IMR-90 (cell line): ENCODE measurements at regions not wholly inside any gene's neighbourhood (a gene's known extent, or its start where the extent isn't known, plus 50 kb on each side); places are given as distances from the start of the nearest gene placed in this dataset.

Source experiments
- ATAC-seq: fragments of 200-7000 bp; cut with Tn5 transposase; 2 replicates; pipeline ENCODE4 v1.9.1; 2020; ENCODE audit warnings: low read depth, mild to moderate bottlenecking, moderate library complexity
- BruUV-seq: library from RNA; stranded (reverse); fragments of 400-500 nt; replicated peaks from 2 replicates; lab custom pipeline; 2021; lab: Mats Ljungman, UMichigan
- CTCF ChIA-PET: fragments of 300-600 bp; formaldehyde crosslinking; extraction: SDS; loops from one replicate; lab custom pipeline; 2021; ENCODE audit warnings: antibody characterized with exemption; lab: Yijun Ruan, JAX
- POLR2A ChIA-PET: fragments of 300-600 bp; sonication (Branson Sonifier 250); formaldehyde crosslinking; loops from one replicate; lab custom pipeline; 2022; ENCODE audit warnings: antibody characterized with exemption; ENCODE audit not compliant: unreplicated experiment; lab: Charles Lee
- DNase-seq: peaks from one replicate; pipeline ENCODE4 v3.0.0; 2013
- H2AFZ ChIP-seq: replicated peaks from 2 replicates; pipeline ENCODE3; 2013; ENCODE audit warnings: low read length, mild to moderate bottlenecking; ENCODE audit not compliant: poor library complexity
- H2AK5ac ChIP-seq: 2 replicates; pipeline ENCODE4 v1.6.1; 2013; ENCODE audit warnings: low read depth, low read length, inconsistent platforms
- H2AK9ac ChIP-seq: replicated peaks from 2 replicates; pipeline ENCODE3; 2013; ENCODE audit warnings: mild to moderate bottlenecking, low read depth, low read length, moderate library complexity; ENCODE audit not compliant: poor library complexity
- H2BK120ac ChIP-seq: 2 replicates; pipeline ENCODE4 v1.6.1; 2013; ENCODE audit warnings: low read depth, low read length, inconsistent platforms
- H2BK15ac ChIP-seq: 3 replicates; pipeline ENCODE4 v1.6.1; 2013; ENCODE audit warnings: low read depth, low read length, inconsistent platforms
- H2BK20ac ChIP-seq: 2 replicates; pipeline ENCODE4 v1.6.1; 2013; ENCODE audit warnings: low read depth, mild to moderate bottlenecking, inconsistent platforms, low read length, moderate library complexity
- H2BK5ac ChIP-seq: 2 replicates; pipeline ENCODE4 v1.6.1; 2013; ENCODE audit warnings: mild to moderate bottlenecking, low read depth, low read length, inconsistent platforms; ENCODE audit not compliant: poor library complexity, severe bottlenecking
- H3K14ac ChIP-seq: replicated peaks from 2 replicates; pipeline ENCODE4 v1.6.1; 2013; ENCODE audit warnings: low read depth, low read length, inconsistent platforms
- H3K18ac ChIP-seq: 2 replicates; pipeline ENCODE4 v1.6.1; 2013; ENCODE audit warnings: low read depth, low read length, control low read depth
- H3K23ac ChIP-seq: 2 replicates; pipeline ENCODE4 v1.6.1; 2013; ENCODE audit warnings: low read depth, low read length, inconsistent platforms
- H3K27ac ChIP-seq: 2 replicates; pipeline ENCODE4 v1.5.1; 2013; ENCODE audit warnings: mild to moderate bottlenecking, control low read depth, low read length; ENCODE audit not compliant: insufficient read depth
- H3K27me3 ChIP-seq: 2 replicates; pipeline ENCODE4 v1.6.1; 2013; ENCODE audit warnings: low read length; ENCODE audit not compliant: control insufficient read depth, insufficient read depth
- H3K36me3 ChIP-seq: 2 replicates; pipeline ENCODE4 v1.6.1; 2013; ENCODE audit warnings: low read length, mixed read lengths; ENCODE audit not compliant: control insufficient read depth, insufficient read depth
- H3K4ac ChIP-seq: 2 replicates; pipeline ENCODE4 v1.6.1; 2013; ENCODE audit warnings: low read depth, low read length, inconsistent platforms
- H3K4me1 ChIP-seq: 2 replicates; pipeline ENCODE4 v1.6.1; 2013; ENCODE audit warnings: low read length, mixed read lengths; ENCODE audit not compliant: control insufficient read depth, insufficient read depth
- H3K4me2 ChIP-seq: 2 replicates; pipeline ENCODE4 v1.6.1; 2013; ENCODE audit warnings: low read depth, mild to moderate bottlenecking, control low read depth, low read length, moderate library complexity
- H3K4me3 ChIP-seq: 2 replicates; pipeline ENCODE4 v1.5.1; 2013; ENCODE audit warnings: low read depth, mild to moderate bottlenecking, control low read depth, low read length, moderate library complexity; ENCODE audit not compliant: insufficient read depth
- H3K56ac ChIP-seq: 2 replicates; pipeline ENCODE4 v1.6.1; 2013; ENCODE audit warnings: low read length, inconsistent platforms; ENCODE audit not compliant: insufficient read depth; ENCODE audit errors: extremely low read depth
- H3K79me1 ChIP-seq, 2 experiments: 2 replicates each; pipeline ENCODE4 v1.6.1; 2013; ENCODE audit warnings: low read length in 2 of 2, inconsistent platforms in 1 of 2, low read depth in 1 of 2
- H3K9ac ChIP-seq: 2 replicates; pipeline ENCODE4 v1.6.1; 2013; ENCODE audit warnings: low read depth, low read length, control low read depth
- H3K9me1 ChIP-seq: 2 replicates; pipeline ENCODE4 v1.6.1; 2013; ENCODE audit warnings: low read length, inconsistent platforms; ENCODE audit not compliant: insufficient read depth
- H3K9me3 ChIP-seq: 2 replicates; pipeline ENCODE4 v1.6.1; 2013; ENCODE audit warnings: low read length; ENCODE audit not compliant: control insufficient read depth, insufficient read depth
- H4K20me1 ChIP-seq: 2 replicates; pipeline ENCODE4 v1.6.1; 2013; ENCODE audit warnings: low read length, inconsistent platforms; ENCODE audit not compliant: insufficient read depth
- H4K5ac ChIP-seq: 2 replicates; pipeline ENCODE4 v1.6.1; 2013; ENCODE audit warnings: mild to moderate bottlenecking, low read depth, low read length, control low read depth
- H4K8ac ChIP-seq, 2 experiments: 2 replicates each; pipeline ENCODE4 v1.6.1; 2013; ENCODE audit warnings: low read depth in 2 of 2, low read length in 2 of 2, control low read depth in 1 of 2, inconsistent platforms in 1 of 2
- H4K91ac ChIP-seq: 2 replicates; pipeline ENCODE4 v1.6.1; 2013; ENCODE audit warnings: low read depth, low read length, inconsistent platforms; ENCODE audit not compliant: insufficient read depth
- BHLHE40 ChIP-seq: fragments of 150-350 bp; IDR thresholded peaks from 2 replicates; pipeline ENCODE4 v1.6.1; 2016; ENCODE audit warnings: mild to moderate bottlenecking, low read depth, low read length
- CHD1 ChIP-seq: IDR thresholded peaks from 2 replicates; pipeline ENCODE4 v1.6.1; 2012; ENCODE audit warnings: low read depth, low read length, improper control_type of control experiment
- CTCF ChIP-seq: conservative IDR thresholded peaks from 2 replicates; pipeline ENCODE4 v1.5.1; 2012; ENCODE audit warnings: mild to moderate bottlenecking, low read depth, low read length, improper control_type of control experiment
- ELK1 ChIP-seq: fragments of 150-350 bp; IDR thresholded peaks from 2 replicates; pipeline ENCODE4 v1.6.1; 2016; ENCODE audit warnings: low read depth, mild to moderate bottlenecking, low read length, moderate library complexity, borderline replicate concordance
- MAFK ChIP-seq: IDR thresholded peaks from 2 replicates; pipeline ENCODE4 v1.6.1; 2012; ENCODE audit warnings: low read depth, low read length, improper control_type of control experiment
- POLR2A ChIP-seq: IDR thresholded peaks from 2 replicates; pipeline ENCODE4 v1.6.1; 2012; ENCODE audit warnings: mild to moderate bottlenecking, low read depth, low read length
- RAD21 ChIP-seq: IDR thresholded peaks from 2 replicates; pipeline ENCODE4 v1.6.1; 2012; ENCODE audit warnings: low read length, improper control_type of control experiment
- USF2 ChIP-seq: fragments of 150-350 bp; IDR thresholded peaks from 2 replicates; pipeline ENCODE4 v1.6.1; 2017; ENCODE audit warnings: mild to moderate bottlenecking, antibody characterized with exemption, low read length, low read depth
- WGBS, 2 experiments: methylation state at CpG; one replicate each; pipeline versions ENCODE4 v1.1.5 to v1.1.7; 2013; ENCODE audit warnings: missing lambda C conversion rate in 2 of 2; ENCODE audit not compliant: insufficient read length in 1 of 2; ENCODE audit errors: extremely low coverage in 2 of 2; 5-methylcytosine and 5-hydroxymethylcytosine counted together
- dilution Hi-C: fragments of 300-500 bp; cut with HindIII; formaldehyde crosslinking; loops from one replicate; pipeline ENCODE4 v1.14.3; 2018; ENCODE audit warnings: low sequenced_read_pairs; ENCODE audit not compliant: unreplicated experiment
- in situ Hi-C: fragments of 300-500 bp; cut with MboI; formaldehyde crosslinking; loops from 3 replicates; pipeline ENCODE4 v1.14.3; 2019; ENCODE audit warnings: low sequenced_read_pairs, inconsistent platforms, mixed read lengths
- intact Hi-C: fragments of 100-400 bp; cut with micrococcal nuclease; formaldehyde crosslinking; loops from 2 replicates; pipeline ENCODE4 v1.10.0; 2022

GRCh38 chr7:63039882-63040281 lies 958.8 kb upstream of the ZNF722 start:
- intact Hi-C loops (no loop called here), in situ Hi-C loops (no loop called here), dilution Hi-C loops (no loop called here)
- H3K56ac ChIP-seq: no peak overlapping the region
- WGBS, 2 experiments: 60% methylated on average over 3 of the region's 8 CpGs; no CpG with 5 or more reads in 1 of the 2 experiments
- CTCF ChIA-PET: no interaction called here
- no peak overlapping the region for H2AK5ac ChIP-seq
- H4K20me1 ChIP-seq: no peaks in the 10 kb centered on the region
- H4K91ac ChIP-seq: no peak overlapping the region
- POLR2A ChIA-PET: no interaction called here
- H3K9me3 ChIP-seq: peaks cover 54% of the 10 kb centered on the region
- no peak overlapping the region for H2BK120ac ChIP-seq
- DNase-seq (no peak), ATAC-seq (no peak)
- no peak overlapping the region for H2AK9ac ChIP-seq
- H2BK20ac ChIP-seq: no peak overlapping the region
- H2BK5ac ChIP-seq: no peak overlapping the region
- no peak overlapping the region for H3K9ac ChIP-seq
- TF ChIP-seq ELK1: no peak
- no peak for TF ChIP-seq USF2
- no peak for TF ChIP-seq CTCF
- TF ChIP-seq BHLHE40: no peak
- no peak for TF ChIP-seq MAFK
- TF ChIP-seq RAD21: no peak
- no peak for TF ChIP-seq CHD1
- no peak for TF ChIP-seq POLR2A
- H3K79me1 ChIP-seq: no peaks in the 10 kb centered on the region
- H4K8ac ChIP-seq: no peak overlapping the region
- no peak overlapping the region for H4K5ac ChIP-seq
- H2AFZ ChIP-seq: no peak overlapping the region
- H3K36me3 ChIP-seq: no peaks in the 10 kb centered on the region
- no peaks in the 10 kb centered on the region for H3K9me1 ChIP-seq
- no peak overlapping the region for H2BK15ac ChIP-seq
- H3K4me3 ChIP-seq: no peak overlapping the region
- no peak overlapping the region for H3K14ac ChIP-seq
- no peak overlapping the region for H3K27ac ChIP-seq
- no peak overlapping the region for H3K4me2 ChIP-seq
- H3K27me3 ChIP-seq: no peaks in the 10 kb centered on the region
- no peaks in the 10 kb centered on the region for H3K4me1 ChIP-seq
- no peak overlapping the region for H3K4ac ChIP-seq
- BruUV-seq: no TSS peak
- H3K18ac ChIP-seq: no peak overlapping the region
- no peak overlapping the region for H3K23ac ChIP-seq
